SK-N-DZ (cell line): ENCODE measurements at regions not wholly inside any gene's neighbourhood (a gene's known extent, or its start where the extent isn't known, plus 50 kb on each side); places are given as distances from the start of the nearest gene placed in this dataset.
"Not testable (repeated sequence)": the region's sequence is repeated elsewhere in the genome, so short reads cannot be mapped to it uniquely, and the experiment has no call there.

Source experiments
- DNase-seq: peaks from one replicate; pipeline ENCODE4 v3.0.0-alpha.2; 2015; ENCODE audit warnings: low spot score

- DNase-seq = peak; percentile 94
Measured at GRCh38 chr14:37985826-37986470, 221.8 kb upstream of the SSTR1 start.

- DNase-seq = no peak
Measured at GRCh38 chr14:37988472-37988871, 219.2 kb upstream of the SSTR1 start.

- no peak for DNase-seq
Measured at GRCh38 chr14:37991027-37991426, 216.7 kb upstream of the SSTR1 start.

GRCh38 chr14:37992499-37992898 is 215.2 kb upstream of the SSTR1 start:
- DNase-seq = no peak

GRCh38 chr14:37994846-37995372 is 212.8 kb upstream of the SSTR1 start:
- no peak for DNase-seq

GRCh38 chr14:37997017-37997416 is 210.7 kb upstream of the SSTR1 start:
- no peak for DNase-seq

GRCh38 chr14:38000340-38000739 is 207.4 kb upstream of the SSTR1 start:
- DNase-seq = no peak

GRCh38 chr14:38001501-38001900 is 206.2 kb upstream of the SSTR1 start:
- DNase-seq = no peak

GRCh38 chr14:38003746-38004609 is 203.7 kb upstream of the SSTR1 start:
- DNase-seq = no peak

GRCh38 chr14:38004610-38004879 is 203.2 kb upstream of the SSTR1 start:
- no peak for DNase-seq

GRCh38 chr14:38011156-38011555 is 196.5 kb upstream of the SSTR1 start:
- DNase-seq = not testable (repeated sequence)

GRCh38 chr14:38012056-38012455 is 195.6 kb upstream of the SSTR1 start:
- no peak for DNase-seq

- no peak for DNase-seq
Measured at GRCh38 chr14:38016497-38016896, 191.2 kb upstream of the SSTR1 start.

GRCh38 chr14:38021861-38022260 is 185.8 kb upstream of the SSTR1 start:
- no peak for DNase-seq

- DNase-seq = no peak
Measured at GRCh38 chr14:38022775-38023174, 184.9 kb upstream of the SSTR1 start.

GRCh38 chr14:38038171-38038570 is 169.5 kb upstream of the SSTR1 start:
- DNase-seq = no peak

- DNase-seq = no peak
Measured at GRCh38 chr14:38038986-38039385, 168.7 kb upstream of the SSTR1 start.

GRCh38 chr14:38039496-38039895 is 168.2 kb upstream of the SSTR1 start:
- no peak for DNase-seq

- DNase-seq = no peak
Measured at GRCh38 chr14:38040411-38040810, 167.3 kb upstream of the SSTR1 start.

GRCh38 chr14:38042322-38042721 is 165.4 kb upstream of the SSTR1 start:
- DNase-seq = no peak

- DNase-seq = no peak
Measured at GRCh38 chr14:38044710-38045109, 163.0 kb upstream of the SSTR1 start.

- DNase-seq = no peak
Measured at GRCh38 chr14:38045461-38045860, 162.2 kb upstream of the SSTR1 start.

- no peak for DNase-seq
Measured at GRCh38 chr14:38046160-38046559, 161.5 kb upstream of the SSTR1 start.
